H9 (cell line): ENCODE measurements at regions not wholly inside any gene's neighbourhood (a gene's known extent, or its start where the extent isn't known, plus 50 kb on each side); places are given as distances from the start of the nearest gene placed in this dataset.

Experiments used
- DNase-seq: peaks from one replicate; pipeline ENCODE4 v3.0.0-alpha.2; 2017
- H2AFZ ChIP-seq: one replicate; pipeline ENCODE4 v1.6.1; 2013; ENCODE audit warnings: mild to moderate bottlenecking, low read length, control low read depth, moderate library complexity
- H2AK5ac ChIP-seq: 2 replicates; pipeline ENCODE4 v1.6.1; 2013; ENCODE audit warnings: low read length, control low read depth, mixed read lengths; ENCODE audit not compliant: insufficient read length
- H2BK120ac ChIP-seq: one replicate; pipeline ENCODE4 v1.6.1; 2013; ENCODE audit warnings: low read depth, mild to moderate bottlenecking, low read length, control low read depth, inconsistent platforms; ENCODE audit not compliant: poor library complexity, severe bottlenecking
- H2BK12ac ChIP-seq: 2 replicates; pipeline ENCODE4 v1.6.1; 2013; ENCODE audit warnings: low read length, control low read depth, mixed read lengths, low read depth; ENCODE audit not compliant: insufficient read length
- H2BK15ac ChIP-seq: 2 replicates; pipeline ENCODE4 v1.6.1; 2013; ENCODE audit warnings: low read depth, low read length, control low read depth
- H2BK20ac ChIP-seq: one replicate; pipeline ENCODE4 v1.6.1; 2013; ENCODE audit warnings: low read depth, mild to moderate bottlenecking, low read length, control low read depth, inconsistent platforms; ENCODE audit not compliant: poor library complexity, severe bottlenecking
- H2BK5ac ChIP-seq: 2 replicates; pipeline ENCODE4 v1.6.1; 2013; ENCODE audit warnings: low read length, control low read depth, mixed read lengths; ENCODE audit not compliant: insufficient read length
- H3K14ac ChIP-seq: 2 replicates; pipeline ENCODE4 v1.6.1; 2013; ENCODE audit warnings: low read length, control low read depth; ENCODE audit not compliant: insufficient read depth
- H3K18ac ChIP-seq: 2 replicates; pipeline ENCODE4 v1.6.1; 2013; ENCODE audit warnings: low read depth, mild to moderate bottlenecking, mixed read lengths, low read length, control low read depth; ENCODE audit not compliant: insufficient read length
- H3K23ac ChIP-seq: 2 replicates; pipeline ENCODE4 v1.6.1; 2013; ENCODE audit warnings: low read length, control low read depth, mixed read lengths, low read depth; ENCODE audit not compliant: insufficient read length
- H3K23me2 ChIP-seq: 2 replicates; pipeline ENCODE4 v1.6.1; 2013; ENCODE audit warnings: low read depth, mild to moderate bottlenecking, mixed read lengths, low read length, control low read depth; ENCODE audit not compliant: insufficient read length, poor library complexity, severe bottlenecking
- H3K27ac ChIP-seq: 2 replicates; pipeline ENCODE4 v1.5.1; 2013; ENCODE audit warnings: low read length, control low read depth, mixed read lengths, low read depth; ENCODE audit not compliant: insufficient read length
- H3K27me3 ChIP-seq: 2 replicates; pipeline ENCODE4 v1.6.1; 2013; ENCODE audit warnings: low read length, control low read depth, inconsistent platforms; ENCODE audit not compliant: insufficient read depth
- H3K4ac ChIP-seq: 2 replicates; pipeline ENCODE4 v1.6.1; 2013; ENCODE audit warnings: low read depth, mild to moderate bottlenecking, control low read depth, inconsistent platforms, low read length, moderate library complexity
- H3K4me1 ChIP-seq: 2 replicates; pipeline ENCODE4 v1.6.1; 2013; ENCODE audit warnings: low read length, control low read depth, inconsistent platforms; ENCODE audit not compliant: insufficient read depth
- H3K4me2 ChIP-seq: 2 replicates; pipeline ENCODE4 v1.6.1; 2013; ENCODE audit warnings: low read length, control low read depth, mixed read lengths; ENCODE audit not compliant: insufficient read length, insufficient read depth
- H3K56ac ChIP-seq: 2 replicates; pipeline ENCODE4 v1.6.1; 2013; ENCODE audit warnings: low read depth, mild to moderate bottlenecking, mixed read lengths, low read length, control low read depth; ENCODE audit not compliant: insufficient read length
- H3K79me1 ChIP-seq: 2 replicates; pipeline ENCODE4 v1.6.1; 2013; ENCODE audit warnings: low read depth, mild to moderate bottlenecking, moderate library complexity, low read length, control low read depth, inconsistent platforms; ENCODE audit not compliant: insufficient read depth, poor library complexity, severe bottlenecking
- H3K79me2 ChIP-seq: 2 replicates; pipeline ENCODE4 v1.6.1; 2013; ENCODE audit warnings: low read length, control low read depth, inconsistent platforms; ENCODE audit not compliant: insufficient read depth
- H3K9ac ChIP-seq: 2 replicates; pipeline ENCODE4 v1.6.1; 2013; ENCODE audit warnings: low read length, control low read depth, mixed read lengths; ENCODE audit not compliant: insufficient read length; ENCODE audit errors: extremely low read depth
- H3K9me3 ChIP-seq: one replicate; pipeline ENCODE4 v1.6.1; 2013; ENCODE audit warnings: low read depth, low read length, inconsistent platforms; ENCODE audit not compliant: control insufficient read depth
- H3T11ph ChIP-seq: one replicate; pipeline ENCODE4 v1.6.1; 2013; ENCODE audit warnings: mild to moderate bottlenecking, low read length, control low read depth, inconsistent platforms
- H4K20me1 ChIP-seq: one replicate; pipeline ENCODE4 v1.6.1; 2013; ENCODE audit not compliant: control insufficient read depth, insufficient read length, insufficient read depth
- H4K5ac ChIP-seq: 2 replicates; pipeline ENCODE4 v1.6.1; 2013; ENCODE audit warnings: low read depth, mild to moderate bottlenecking, mixed read lengths, low read length, control low read depth; ENCODE audit not compliant: insufficient read length
- H4K8ac ChIP-seq: replicated peaks from 2 replicates; pipeline ENCODE4 v1.6.1; 2013; ENCODE audit warnings: low read length, control low read depth, mixed read lengths, low read depth; ENCODE audit not compliant: insufficient read length
- H4K91ac ChIP-seq: 2 replicates; pipeline ENCODE4 v1.6.1; 2013; ENCODE audit warnings: low read depth, mild to moderate bottlenecking, moderate library complexity, mixed read lengths, low read length, control low read depth; ENCODE audit not compliant: insufficient read length
- H3K27ac Mint-ChIP-seq, 3 experiments: 2 replicates in 2 of 3; 3 replicates in 1 of 3; pipeline ENCODE4 v1.8.0; 2020 to 2021; ENCODE audit warnings: mixed read lengths in 3 of 3, mild to moderate bottlenecking in 1 of 3, moderate library complexity in 1 of 3
- H3K27me3 Mint-ChIP-seq: 2 replicates; pipeline ENCODE4 v1.8.0; 2021; ENCODE audit warnings: low read depth, mild to moderate bottlenecking, moderate library complexity, mixed read lengths
- H3K36me3 Mint-ChIP-seq, 3 experiments: 2 replicates in 2 of 3; 3 replicates in 1 of 3; pipeline ENCODE4 v1.8.0; 2020 to 2021; ENCODE audit warnings: low read depth in 3 of 3, mixed read lengths in 3 of 3; ENCODE audit not compliant: insufficient read depth in 1 of 3
- H3K4me1 Mint-ChIP-seq, 2 experiments: 2 replicates each; pipeline ENCODE4 v1.8.0; 2020; ENCODE audit warnings: mixed read lengths in 2 of 2
- H3K4me3 Mint-ChIP-seq, 2 experiments: 2 replicates in 1 of 2; 3 replicates in 1 of 2; pipeline ENCODE4 v1.8.0; 2020 to 2021; ENCODE audit warnings: mild to moderate bottlenecking in 2 of 2, mixed read lengths in 2 of 2, moderate library complexity in 1 of 2
- H3K9me3 Mint-ChIP-seq, 2 experiments: 2 replicates in 1 of 2; 3 replicates in 1 of 2; pipeline ENCODE4 v1.8.0; 2020; ENCODE audit warnings: mild to moderate bottlenecking in 2 of 2, mixed read lengths in 2 of 2, moderate library complexity in 1 of 2
- CTCF ChIP-seq: fragments of 200-600 bp; sonication (generic); conservative IDR thresholded peaks from 3 replicates; pipeline ENCODE4 v1.8.0; 2021; ENCODE audit warnings: antibody characterized with exemption, mild to moderate bottlenecking
- WGBS: extraction: QIAGEN DNeasy Blood & Tissue Kit; methylation state at CpG from one replicate; pipeline ENCODE4 v1.1.7; 2013; ENCODE audit warnings: missing lambda C conversion rate, low lambda C conversion rate, mixed read lengths; ENCODE audit not compliant: insufficient read length; ENCODE audit errors: extremely low coverage; 5-methylcytosine and 5-hydroxymethylcytosine counted together

GRCh38 chr18:14916851-14917250 is 168.9 kb downstream of the ANKRD30B start:
- Histone ChIP-seq H3K4ac (no peak overlapping the region), H3K4me2 (no peak overlapping the region), H3K56ac (no peak overlapping the region), H3T11ph (no peak overlapping the region), H4K8ac (no peak overlapping the region), H2BK20ac (no peak overlapping the region), H2BK120ac (no peak overlapping the region), H2BK15ac (no peak overlapping the region), H3K23ac (no peak overlapping the region), H2AK5ac (no peak overlapping the region), H3K18ac (no peak overlapping the region), H4K20me1 (no peaks in the 10 kb centered on the region), H3K9me3 (peaks cover 100% of the 10 kb centered on the region), H3K23me2 (no peaks in the 10 kb centered on the region), H3K14ac (no peak overlapping the region), H3K79me1 (no peaks in the 10 kb centered on the region), H3K4me1 (no peaks in the 10 kb centered on the region), H3K9ac (no peak overlapping the region), H3K79me2 (no peaks in the 10 kb centered on the region), H3K27ac (no peak overlapping the region), H4K5ac (no peak overlapping the region), H2BK5ac (no peak overlapping the region), H2AFZ (no peak overlapping the region), H2BK12ac (no peak overlapping the region), H4K91ac (no peak overlapping the region), H3K27me3 (no peaks in the 10 kb centered on the region)
- H3K36me3 Mint-ChIP-seq: peaks cover 22 to 28% (median 23%) of the 10 kb centered on the region in 3 experiments; a peak in 6 of 7 replicates
- H3K9me3 Mint-ChIP-seq: peaks cover 98 to 100% of the 10 kb centered on the region in 2 experiments
- H3K4me1 Mint-ChIP-seq: no peaks in the 10 kb centered on the region
- no CpG with 5 or more reads among the region's 6 CpGs for WGBS
- TF ChIP-seq CTCF: no peak
- H3K27ac Mint-ChIP-seq: no peak overlapping the region
- no peak for DNase-seq
- no peaks in the 10 kb centered on the region; the same call in 1 of the 2 replicates for H3K27me3 Mint-ChIP-seq
- no peak overlapping the region for H3K4me3 Mint-ChIP-seq
